ENCODE measurements at regions not wholly inside any gene's neighbourhood (a gene's known extent, or its start where the extent isn't known, plus 50 kb on each side); places are given as distances from the start of the nearest gene placed in this dataset.

DNA sequence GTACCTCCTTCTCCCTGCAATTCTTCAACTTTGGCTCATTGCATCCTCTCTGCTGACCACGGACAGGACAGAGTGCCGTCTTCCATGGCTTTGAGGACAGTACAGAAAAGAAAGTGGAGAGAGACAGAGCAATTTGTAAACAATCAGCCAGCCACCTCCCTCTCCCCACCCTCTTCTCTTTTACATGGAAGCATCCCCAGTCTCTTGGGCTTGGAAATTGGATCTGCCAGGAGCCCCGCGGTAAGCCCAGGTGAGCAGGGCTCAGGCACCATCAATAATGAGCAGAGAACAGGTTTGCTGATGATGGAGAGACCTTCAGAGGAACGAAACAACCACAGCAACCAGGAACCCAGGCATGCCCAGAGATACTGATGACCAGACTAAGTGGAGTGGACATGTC lies 194.9 kb upstream of the TNRC6C start:
- Histone ChIP-seq H3K4me2 (ENCODE audit: insufficient read depth in 1 of 2, low read depth in 2 of 2, low read length in 2 of 2) (no peak overlapping the region), H2BK5ac (ENCODE audit: low read depth, low read length) (no peak overlapping the region), H3K79me1 (ENCODE audit: low read depth, low read length) (no peaks in the 10 kb centered on the region), H4K20me1 (replicated peaks in 1 of 2; ENCODE audit: control insufficient read depth in 1 of 2, insufficient read depth in 2 of 2, low read length in 2 of 2) (no peaks in the 10 kb centered on the region), H3K23ac (ENCODE audit: insufficient read length) (no peak overlapping the region), H3K36me3 (ENCODE audit: control insufficient read depth in 2 of 4, insufficient read depth in 4 of 4, low read length in 3 of 4) (no peaks in the 10 kb centered on the region), H3K56ac (replicated peaks; ENCODE audit: insufficient read length, low read depth, low read length) (no peak overlapping the region), H4K91ac (replicated peaks; ENCODE audit: insufficient read length, low read length) (no peak overlapping the region), H3K18ac (ENCODE audit: extremely low read depth, low read length) (no peak overlapping the region), H2BK15ac (ENCODE audit: low read length) (no peak overlapping the region), H2AFZ (ENCODE audit: low read length) (no peak overlapping the region), H3K4me3 (ENCODE audit: extremely low read depth in 1 of 4, insufficient read depth in 2 of 4, low read depth in 3 of 4, low read length in 4 of 4) (no peak overlapping the region), H2BK120ac (replicated peaks; ENCODE audit: low read depth, low read length) (no peak overlapping the region), H3K23me2 (ENCODE audit: low read depth, low read length) (peaks cover 5% of the 10 kb centered on the region; the same call in 1 of the 2 replicates), H3K27ac (ENCODE audit: low read depth, low read length) (no peak overlapping the region), H2BK20ac (ENCODE audit: low read length) (no peak overlapping the region), H2AK5ac (ENCODE audit: low read depth, low read length) (no peak overlapping the region), H4K8ac (ENCODE audit: extremely low read depth, insufficient read depth, low read length) (no peak overlapping the region), H3K9ac (replicated peaks in 1 of 4; ENCODE audit: extremely low read depth in 1 of 4, low read depth in 3 of 4, low read length in 3 of 4) (no peak overlapping the region), H3K4ac (replicated peaks; ENCODE audit: insufficient read length, low read depth, low read length) (no peak overlapping the region), H3K4me1 (replicated peaks in 1 of 4; ENCODE audit: control insufficient read depth in 3 of 4, insufficient read depth in 4 of 4, low read length in 3 of 4) (peaks cover 4 to 9% (median 6%) of the 10 kb centered on the region in 4 experiments; a peak in 6 of 7 replicates), H3K27me3 (replicated peaks in 1 of 4; ENCODE audit: control insufficient read depth in 3 of 4, extremely low read depth in 1 of 4, insufficient read depth in 3 of 4, low read length in 3 of 4) (no peaks in the 10 kb centered on the region; a peak in 2 of 7 replicates), H3K79me2 (ENCODE audit: control insufficient read depth in 1 of 2, insufficient read depth in 2 of 2, low read length in 2 of 2) (no peaks in the 10 kb centered on the region), H4K5ac (ENCODE audit: insufficient read length, low read depth, low read length) (no peak overlapping the region), H3K9me3 (ENCODE audit: insufficient read depth in 2 of 2, low read depth in 1 of 2, low read length in 1 of 2) (no peaks in the 10 kb centered on the region; a peak in 1 of 4 replicates), H3K14ac (ENCODE audit: insufficient read length) (no peak overlapping the region), H2BK12ac (ENCODE audit: low read depth, low read length) (no peak overlapping the region)
- 66% methylated on average over 5 of the region's 5 CpGs; no CpG with 5 or more reads in 1 of the 2 experiments for WGBS, 2 experiments (ENCODE audit: extremely low coverage in 1 of 2, insufficient coverage in 1 of 2, insufficient read length in 1 of 2, insufficient replicate concordance in 2 of 2, low coverage in 1 of 2, low lambda C conversion rate in 2 of 2, missing lambda C conversion rate in 1 of 2)
- POLR2A ChIA-PET (ENCODE audit: partially characterized antibody): no interaction called here
- DNase-seq (ENCODE audit: low read depth in 1 of 2, low spot score in 2 of 2): no peak
- FAIRE-seq: no peak
- CTCF ChIA-PET (ENCODE audit: partially characterized antibody): interaction anchor here (1.0 to 2.0 kb wide), 8 partner anchors 9 to 257 kb away, joined by 3 to 9 read pairs (median 4); no protein-coding TSS in a partner anchor
- TF ChIP-seq, protein P1, sequence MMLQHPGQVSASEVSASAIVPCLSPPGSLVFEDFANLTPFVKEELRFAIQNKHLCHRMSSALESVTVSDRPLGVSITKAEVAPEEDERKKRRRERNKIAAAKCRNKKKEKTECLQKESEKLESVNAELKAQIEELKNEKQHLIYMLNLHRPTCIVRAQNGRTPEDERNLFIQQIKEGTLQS (IDR thresholded peaks at IDR 0.05; ENCODE audit: insufficient read depth, low read depth, low read length): no peak
- TF ChIP-seq ZNF274 (IDR thresholded peaks at IDR 0.05; ENCODE audit: borderline replicate concordance, extremely low read depth, low read length): no peak
- no peak for TF ChIP-seq KDM5A (IDR thresholded peaks at IDR 0.05; ENCODE audit: low read length)
- TF ChIP-seq RXRA (IDR thresholded peaks at IDR 0.05; ENCODE audit: insufficient read depth, low read depth, low read length): no peak
- TF ChIP-seq POLR2AphosphoS5 (IDR thresholded peaks at IDR 0.05; ENCODE audit: low read depth, low read length): no peak
- no peak for TF ChIP-seq RAD21 (IDR thresholded peaks at IDR 0.05 in 1 of 2, conservative IDR thresholded peaks at IDR 0.05 in 1 of 2; ENCODE audit: low read depth in 2 of 2, low read length in 2 of 2)
- no peak for TF ChIP-seq SIX5 (IDR thresholded peaks at IDR 0.05; ENCODE audit: low read depth, low read length)
- TF ChIP-seq GTF2F1 (IDR thresholded peaks at IDR 0.05; ENCODE audit: borderline replicate concordance, low read depth, low read length): no peak
